ENCODE measurements at regions not wholly inside any gene's neighbourhood (a gene's known extent, or its start where the extent isn't known, plus 50 kb on each side); places are given as distances from the start of the nearest gene placed in this dataset.
"Not testable (repeated sequence)": the region's sequence is repeated elsewhere in the genome, so short reads cannot be mapped to it uniquely, and the experiment has no call there.

GRCh38 chr2:111312897-111313607 lies 192.3 kb downstream of the BCL2L11 start:
- not testable (repeated sequence) for H3K27ac ChIP-seq, H3K27me3 ChIP-seq, H3K9me3 ChIP-seq, H3K4me3 ChIP-seq, H3K36me3 ChIP-seq, H3K4me1 ChIP-seq
- peak; percentile 58 for ATAC-seq
- no CpG with 5 or more reads among the region's 15 CpGs for WGBS, 2 donors (ENCODE audit: low coverage in 1 of 2)

- H3K27ac ChIP-seq, H3K36me3 ChIP-seq, H3K27me3 ChIP-seq, H3K9me3 ChIP-seq, H3K4me1 ChIP-seq, ATAC-seq, H3K4me3 ChIP-seq: not testable (repeated sequence)
- no CpG with 5 or more reads among the region's 3 CpGs for WGBS, 2 donors (ENCODE audit: low coverage in 1 of 2)
Observed at GRCh38 chr2:111313711-111314110, 193.0 kb downstream of the BCL2L11 start.

DNA sequence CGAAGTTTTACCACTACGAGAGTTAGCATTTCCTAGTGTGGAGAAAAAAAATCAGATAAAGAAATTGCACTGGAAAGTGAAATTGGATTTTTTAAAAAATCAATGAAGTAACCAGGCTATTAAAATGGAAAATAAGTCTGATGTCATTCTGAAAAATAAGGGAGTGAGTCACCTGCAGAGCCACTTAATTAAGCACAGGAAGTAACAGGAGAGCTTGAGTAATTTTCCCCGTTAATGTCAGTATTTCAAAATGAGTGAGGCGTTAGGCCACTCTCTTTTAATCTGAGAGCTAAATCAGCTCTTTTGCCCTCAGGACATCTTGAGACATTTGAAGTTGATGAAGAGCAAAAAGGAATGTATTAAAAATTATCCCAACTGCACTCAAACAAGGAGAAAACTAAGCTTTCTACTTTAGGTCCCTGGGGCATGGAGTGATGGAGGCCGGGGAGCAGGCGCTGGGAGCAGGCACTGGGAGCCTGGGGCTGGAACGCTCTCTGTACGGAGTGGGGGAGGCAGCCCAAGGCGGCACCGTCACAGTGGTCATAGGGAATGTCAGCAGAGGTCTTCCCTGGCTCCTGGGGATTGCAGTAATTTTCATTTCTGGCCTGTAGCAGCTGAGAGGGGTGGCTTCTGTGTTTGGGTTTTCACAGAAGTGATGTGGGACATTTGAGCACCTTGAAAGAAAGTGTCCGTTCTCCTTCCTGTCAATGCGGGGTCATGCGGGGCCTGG lies 194.6 kb downstream of the BCL2L11 start:
- not testable (repeated sequence) for H3K4me3 ChIP-seq, H3K27me3 ChIP-seq, H3K9me3 ChIP-seq, ATAC-seq, H3K4me1 ChIP-seq, H3K27ac ChIP-seq, H3K36me3 ChIP-seq
- WGBS, 2 donors (ENCODE audit: low coverage in 1 of 2): 95% methylated on average over 4 of the region's 13 CpGs; no CpG with 5 or more reads in 1 of the 2 donors

- H3K9me3 ChIP-seq, H3K4me3 ChIP-seq, H3K27me3 ChIP-seq, H3K27ac ChIP-seq, ATAC-seq, H3K4me1 ChIP-seq, H3K36me3 ChIP-seq: not testable (repeated sequence)
- no CpG with 5 or more reads among the region's 9 CpGs for WGBS, 2 donors (ENCODE audit: low coverage in 1 of 2)
Observed at GRCh38 chr2:111316221-111316741, 195.6 kb downstream of the BCL2L11 start.

- not testable (repeated sequence) for H3K9me3 ChIP-seq, H3K36me3 ChIP-seq, H3K4me3 ChIP-seq, H3K27ac ChIP-seq, ATAC-seq, H3K27me3 ChIP-seq, H3K4me1 ChIP-seq
- 100% methylated on average over 1 of the region's 2 CpGs; no CpG with 5 or more reads in 1 of the 2 donors for WGBS, 2 donors (ENCODE audit: low coverage in 1 of 2)
Observed at GRCh38 chr2:111316881-111317549, 196.3 kb downstream of the BCL2L11 start.

- 100% methylated on average over 1 of the region's 6 CpGs; no CpG with 5 or more reads in 1 of the 2 donors for WGBS, 2 donors (ENCODE audit: low coverage in 1 of 2)
- H3K4me1 ChIP-seq, H3K4me3 ChIP-seq, H3K27ac ChIP-seq, ATAC-seq, H3K9me3 ChIP-seq, H3K36me3 ChIP-seq, H3K27me3 ChIP-seq: not testable (repeated sequence)
Observed at GRCh38 chr2:111319552-111319951, 198.8 kb downstream of the BCL2L11 start.

- WGBS, 2 donors (ENCODE audit: low coverage in 1 of 2): 83% methylated on average over 1 of the region's 3 CpGs; no CpG with 5 or more reads in 1 of the 2 donors
Observed at GRCh38 chr2:111320264-111320663, 199.6 kb downstream of the BCL2L11 start.

GRCh38 chr2:111320965-111321364 lies 200.3 kb downstream of the BCL2L11 start:
- H3K4me3 ChIP-seq, H3K27me3 ChIP-seq: not testable (repeated sequence)
- no CpG with 5 or more reads among the region's 1 CpG for WGBS, 2 donors (ENCODE audit: low coverage in 1 of 2)

More at GRCh38 chr2:111320264-111320663, 199.6 kb downstream of the BCL2L11 start:
- not testable (repeated sequence) for H3K9me3 ChIP-seq, H3K4me1 ChIP-seq, ATAC-seq, H3K4me3 ChIP-seq, H3K27me3 ChIP-seq, H3K27ac ChIP-seq, H3K36me3 ChIP-seq

GRCh38 chr2:111323384-111323783 lies 202.7 kb downstream of the BCL2L11 start:
- 90% methylated on average over 2 of the region's 5 CpGs; no CpG with 5 or more reads in 1 of the 2 donors for WGBS, 2 donors (ENCODE audit: low coverage in 1 of 2)
- H3K27ac ChIP-seq, ATAC-seq, H3K4me3 ChIP-seq, H3K4me1 ChIP-seq, H3K36me3 ChIP-seq, H3K9me3 ChIP-seq, H3K27me3 ChIP-seq: not testable (repeated sequence)

More at GRCh38 chr2:111320965-111321364, 200.3 kb downstream of the BCL2L11 start:
- H3K27ac ChIP-seq, H3K36me3 ChIP-seq, H3K4me1 ChIP-seq, H3K9me3 ChIP-seq, ATAC-seq: not testable (repeated sequence)

DNA sequence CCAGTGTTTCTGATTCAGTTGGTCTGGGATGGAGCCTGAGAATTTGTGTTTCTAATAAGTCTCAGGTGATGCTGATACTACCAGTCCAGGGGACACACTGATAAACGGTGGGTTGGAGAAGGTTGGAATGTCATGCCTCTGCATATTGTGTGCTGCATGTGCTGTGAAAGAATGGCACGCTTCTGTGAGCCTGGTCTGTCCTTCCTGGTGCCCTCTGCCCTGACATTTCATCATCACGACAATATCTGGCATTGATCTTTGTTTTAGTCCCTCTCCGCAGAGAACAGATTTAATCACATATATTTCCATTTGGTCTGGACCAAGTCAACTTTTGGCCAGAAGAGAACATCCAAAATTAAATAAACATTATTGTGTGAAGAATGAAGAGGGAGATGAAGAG lies 207.0 kb downstream of the BCL2L11 start:
- H3K9me3 ChIP-seq, ATAC-seq, H3K4me1 ChIP-seq, H3K27me3 ChIP-seq, H3K27ac ChIP-seq, H3K4me3 ChIP-seq, H3K36me3 ChIP-seq: not testable (repeated sequence)
- WGBS, 2 donors (ENCODE audit: low coverage in 1 of 2): no CpG with 5 or more reads among the region's 4 CpGs

- ATAC-seq, H3K4me1 ChIP-seq, H3K27ac ChIP-seq: not testable (repeated sequence)
Observed at GRCh38 chr2:111329309-111329708, 208.6 kb downstream of the BCL2L11 start.

GRCh38 chr2:111331099-111331724 lies 210.5 kb downstream of the BCL2L11 start:
- not testable (repeated sequence) for H3K36me3 ChIP-seq, H3K27me3 ChIP-seq, H3K4me3 ChIP-seq, H3K9me3 ChIP-seq, H3K27ac ChIP-seq, H3K4me1 ChIP-seq, ATAC-seq
- 80% methylated on average over 1 of the region's 2 CpGs; no CpG with 5 or more reads in 1 of the 2 donors for WGBS, 2 donors (ENCODE audit: low coverage in 1 of 2)

More at GRCh38 chr2:111329309-111329708, 208.6 kb downstream of the BCL2L11 start:
- H3K27me3 ChIP-seq, H3K36me3 ChIP-seq, H3K4me3 ChIP-seq, H3K9me3 ChIP-seq: not testable (repeated sequence)
- no CpG with 5 or more reads among the region's 4 CpGs for WGBS, 2 donors (ENCODE audit: low coverage in 1 of 2)

Data from gastroesophageal sphincter (tissue), 4 donors.